ENCODE measurements at regions not wholly inside any gene's neighbourhood (a gene's known extent, or its start where the extent isn't known, plus 50 kb on each side); places are given as distances from the start of the nearest gene placed in this dataset.
A peak's percentile ranks its signal among the peaks of the same experiment; 100 is the strongest.

DNA sequence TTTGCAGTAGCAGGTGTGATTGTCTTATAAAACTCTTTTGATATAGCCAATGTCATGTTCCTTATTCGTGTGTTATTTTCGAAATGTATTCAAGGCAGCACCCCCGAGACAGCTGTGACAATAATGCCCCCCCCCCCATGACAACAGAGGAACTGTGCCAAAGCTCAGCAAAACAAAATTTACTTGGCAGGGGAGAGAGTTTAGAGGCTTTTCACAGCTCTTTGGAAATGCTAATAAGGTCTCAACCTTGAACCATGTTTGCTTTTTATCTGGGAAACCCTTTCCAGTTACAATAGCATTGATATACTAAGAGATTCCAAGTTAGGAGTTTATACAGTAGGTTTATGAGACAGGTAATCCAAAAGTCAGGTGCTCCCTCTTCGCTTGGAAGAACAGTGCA is 56.4 kb upstream of the USP44 start:
- DNase-seq (ENCODE audit: insufficient read length, low spot score), result no peak
- TF ChIP-seq POLR2A (IDR thresholded peaks at IDR 0.05; ENCODE audit: low read depth, low read length), result no peak
- FAIRE-seq, result no peak

- FAIRE-seq, result no peak
- TF ChIP-seq POLR2A (IDR thresholded peaks at IDR 0.05; ENCODE audit: low read depth, low read length), result no peak
- DNase-seq (ENCODE audit: insufficient read length, low spot score), result no peak
Observed at GRCh38 chr12:95605875-95606274, 54.6 kb upstream of the USP44 start.

DNA sequence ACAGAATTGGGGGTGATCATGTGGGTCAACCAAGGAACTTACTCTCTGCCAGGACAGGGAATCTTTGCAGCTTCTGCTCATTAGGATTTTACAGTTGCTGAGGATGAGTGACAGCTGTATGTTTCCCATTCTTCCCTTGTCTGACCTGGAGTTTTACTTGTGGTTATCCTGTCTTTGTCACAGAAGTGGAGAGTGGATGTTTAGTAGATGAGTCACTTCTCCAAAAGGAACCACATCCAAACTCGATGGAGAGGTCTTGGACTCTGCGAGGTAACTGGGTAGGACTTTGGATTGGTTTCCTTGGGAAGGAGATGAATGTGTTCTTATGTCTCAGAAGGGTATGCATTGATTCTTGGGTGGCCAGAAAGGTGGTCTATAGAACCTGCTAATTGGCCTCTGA is 53.8 kb upstream of the USP44 start:
- TF ChIP-seq POLR2A (IDR thresholded peaks at IDR 0.05; ENCODE audit: low read depth, low read length), result no peak
- FAIRE-seq, result peak; percentile 90

DNA sequence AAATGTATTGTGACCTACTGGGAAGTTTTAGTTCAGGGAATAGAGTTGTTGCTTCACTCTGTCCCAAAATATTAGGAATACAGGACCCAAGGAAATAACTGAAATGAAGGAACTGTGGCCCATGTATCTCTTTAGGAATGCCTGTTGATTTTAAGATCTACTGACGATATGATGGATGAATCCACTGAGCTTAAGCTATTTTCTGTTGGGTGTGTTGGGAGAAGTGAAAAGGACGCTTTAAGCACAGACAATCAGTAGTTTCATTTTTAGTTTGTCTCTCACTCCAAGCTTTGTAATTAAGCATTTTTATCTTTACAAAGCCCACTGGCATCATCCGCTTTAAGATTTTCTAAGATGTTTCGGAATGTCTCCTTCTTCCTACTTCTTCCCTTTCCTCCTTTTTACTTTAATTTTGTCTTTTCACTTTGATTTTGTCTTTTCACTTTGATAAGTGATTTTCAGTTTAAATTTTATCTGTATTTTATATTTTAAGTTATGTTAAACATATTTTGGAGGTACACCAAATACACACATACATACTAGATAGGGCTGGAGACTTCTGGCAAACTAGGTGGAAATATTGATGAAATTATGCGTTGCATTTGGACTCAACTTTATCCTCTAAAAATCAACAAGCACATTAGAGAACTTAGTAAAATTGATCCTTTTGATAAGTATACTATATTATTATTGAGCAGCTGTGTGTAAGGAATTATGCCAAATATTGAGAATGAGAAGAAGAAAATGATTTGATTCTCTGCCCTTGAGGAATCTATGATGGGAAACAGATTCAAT is 52.3 kb upstream of the USP44 start:
- TF ChIP-seq POLR2A (IDR thresholded peaks at IDR 0.05; ENCODE audit: low read depth, low read length), result no peak
- DNase-seq (ENCODE audit: insufficient read length, low spot score) (no peak), FAIRE-seq (no peak)

More for the DNA sequence above, 53.8 kb upstream of the USP44 start:
- peak; percentile 52 for DNase-seq (ENCODE audit: insufficient read length, low spot score)

DNA sequence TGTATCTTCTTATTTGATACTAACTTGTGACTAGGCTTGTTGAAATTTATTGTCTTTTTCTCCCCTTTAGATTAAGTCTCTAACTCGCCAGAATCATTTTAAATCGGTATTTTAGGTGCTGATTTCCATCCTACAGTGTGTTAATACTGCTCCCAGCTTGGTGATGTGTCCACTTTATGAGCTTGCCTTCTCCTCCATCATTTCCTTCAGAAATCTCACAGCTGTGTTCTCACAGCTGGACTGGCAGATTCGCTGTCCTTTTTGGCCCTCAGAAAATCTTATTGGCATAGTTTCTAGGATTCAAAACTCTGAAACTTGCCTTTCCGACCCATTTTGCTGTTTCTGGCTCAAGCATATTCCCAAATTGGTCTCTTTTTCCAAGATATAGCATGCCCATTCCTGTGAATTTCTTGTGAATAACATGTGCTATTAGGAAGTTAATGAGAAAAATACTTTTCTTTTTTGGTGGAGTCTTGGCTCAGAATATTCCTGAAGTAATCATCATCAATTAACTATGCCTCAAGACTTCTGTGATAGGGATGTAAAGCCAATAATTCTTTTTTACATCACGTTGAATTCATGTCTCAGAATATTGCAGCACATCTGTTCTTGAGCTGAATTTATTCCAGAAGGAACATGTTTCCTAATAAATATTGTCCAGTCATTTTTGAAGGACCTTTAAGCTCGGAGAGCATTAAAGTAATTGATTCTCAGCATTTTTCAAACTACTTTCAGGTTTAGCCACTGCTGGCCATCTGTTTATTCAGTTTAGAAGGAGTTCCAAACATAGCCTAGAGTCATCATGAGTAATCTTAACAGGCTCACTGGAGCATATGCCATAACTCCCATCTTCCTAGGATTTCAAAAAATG is 50.0 kb upstream of the USP44 start:
- no peak for TF ChIP-seq POLR2A (IDR thresholded peaks at IDR 0.05; ENCODE audit: low read depth, low read length)
- peak; percentile 23 for FAIRE-seq
- no peak for DNase-seq (ENCODE audit: insufficient read length, low spot score)
